ENCODE measurements at regions not wholly inside any gene's neighbourhood (a gene's known extent, or its start where the extent isn't known, plus 50 kb on each side); places are given as distances from the start of the nearest gene placed in this dataset.

GRCh38 chr7:131849472-131849871 lies 293.0 kb upstream of the PODXL start:
- TF ChIP-seq CTCF (IDR thresholded peaks at IDR 0.05) (no peak), EZH2 (IDR thresholded peaks at IDR 0.05) (no peak)
